ENCODE measurements at regions not wholly inside any gene's neighbourhood (a gene's known extent, or its start where the extent isn't known, plus 50 kb on each side); places are given as distances from the start of the nearest gene placed in this dataset.

DNA sequence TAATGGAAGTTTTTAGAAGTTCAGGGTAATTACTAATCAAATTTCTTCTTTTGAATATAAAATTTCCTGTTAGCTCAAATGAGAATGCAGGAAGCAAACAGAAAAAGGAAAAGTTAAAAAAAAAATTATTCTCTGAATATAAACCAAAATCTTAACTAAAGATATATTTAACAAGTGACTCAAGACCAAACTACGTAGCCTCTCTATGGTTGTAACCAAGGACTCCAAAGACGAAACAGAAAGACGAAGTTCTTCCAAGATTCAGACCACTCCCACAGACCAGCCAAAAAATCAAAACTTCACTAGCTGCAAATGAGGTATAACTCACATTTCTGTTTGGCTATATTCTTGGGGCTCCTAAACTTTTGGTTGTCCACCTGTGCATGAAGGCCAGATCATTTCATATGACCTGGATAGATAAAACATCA, 846.5 kb upstream of the ALCAM start (continued):
- no peak for TF ChIP-seq GABPA (IDR thresholded peaks at IDR 0.05; ENCODE audit: low read depth)
- TF ChIP-seq SUPT20H (IDR thresholded peaks at IDR 0.05; ENCODE audit: borderline replicate concordance, control insufficient read depth, low read depth, low read length), result no peak
- no peak for TF ChIP-seq ZSCAN29 (IDR thresholded peaks at IDR 0.05)
- no peak for TF ChIP-seq SRF (IDR thresholded peaks at IDR 0.05; ENCODE audit: low read depth in 2 of 2, low read length in 2 of 2)
- TF ChIP-seq MEF2B (IDR thresholded peaks at IDR 0.05; ENCODE audit: partially characterized antibody, poor library complexity, severe bottlenecking), result no peak
- no peak for TF ChIP-seq RCOR1 (conservative IDR thresholded peaks at IDR 0.05; ENCODE audit: low read depth, low read length)
- no peak for TF ChIP-seq ZNF384 (IDR thresholded peaks at IDR 0.05; ENCODE audit: borderline replicate concordance, low read depth, low read length)
- 0 out of 2 replicates have a peak, but pooled peaks have one; percentile 14 for TF ChIP-seq ATF7 (IDR thresholded peaks at IDR 0.05; ENCODE audit: low read depth)
- TF ChIP-seq TCF7 (IDR thresholded peaks at IDR 0.05; ENCODE audit: borderline replicate concordance), result no peak
- TF ChIP-seq, protein P1, sequence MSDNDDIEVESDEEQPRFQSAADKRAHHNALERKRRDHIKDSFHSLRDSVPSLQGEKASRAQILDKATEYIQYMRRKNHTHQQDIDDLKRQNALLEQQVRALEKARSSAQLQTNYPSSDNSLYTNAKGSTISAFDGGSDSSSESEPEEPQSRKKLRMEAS (IDR thresholded peaks at IDR 0.05; ENCODE audit: low read depth, low read length), result no peak
- no peak for TF ChIP-seq LARP7 (IDR thresholded peaks at IDR 0.05)
- TF ChIP-seq, protein P2, sequence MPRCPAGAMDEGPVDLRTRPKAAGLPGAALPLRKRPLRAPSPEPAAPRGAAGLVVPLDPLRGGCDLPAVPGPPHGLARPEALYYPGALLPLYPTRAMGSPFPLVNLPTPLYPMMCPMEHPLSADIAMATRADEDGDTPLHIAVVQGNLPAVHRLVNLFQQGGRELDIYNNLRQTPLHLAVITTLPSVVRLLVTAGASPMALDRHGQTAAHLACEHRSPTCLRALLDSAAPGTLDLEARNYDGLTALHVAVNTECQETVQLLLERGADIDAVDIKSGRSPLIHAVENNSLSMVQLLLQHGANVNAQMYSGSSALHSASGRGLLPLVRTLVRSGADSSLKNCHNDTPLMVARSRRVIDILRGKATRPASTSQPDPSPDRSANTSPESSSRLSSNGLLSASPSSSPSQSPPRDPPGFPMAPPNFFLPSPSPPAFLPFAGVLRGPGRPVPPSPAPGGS (IDR thresholded peaks at IDR 0.05; ENCODE audit: borderline replicate concordance, insufficient read depth, low read depth, low read length, poor library complexity, severe bottlenecking), result no peak
- no peak for TF ChIP-seq NFXL1 (IDR thresholded peaks at IDR 0.05; ENCODE audit: borderline replicate concordance)
- TF ChIP-seq NR2F1 (conservative IDR thresholded peaks at IDR 0.05), result no peak
- no peak for TF ChIP-seq ETV6 (conservative IDR thresholded peaks at IDR 0.05 in 1 of 2, IDR thresholded peaks at IDR 0.05 in 1 of 2; ENCODE audit: borderline replicate concordance in 1 of 2, low read depth in 1 of 2)
- TF ChIP-seq IKZF2 (IDR thresholded peaks at IDR 0.05), result peak in 1 of 2 experiments; percentile 30; a peak in 1 of 4 replicates
- no peak for TF ChIP-seq CHD2 (IDR thresholded peaks at IDR 0.05; ENCODE audit: borderline replicate concordance, low read depth, low read length)
- no peak for TF ChIP-seq CBX3 (IDR thresholded peaks at IDR 0.05; ENCODE audit: borderline replicate concordance, low read depth)
- no peak for TF ChIP-seq STAT3 (IDR thresholded peaks at IDR 0.05; ENCODE audit: low read depth, low read length)
- TF ChIP-seq, protein P3, sequence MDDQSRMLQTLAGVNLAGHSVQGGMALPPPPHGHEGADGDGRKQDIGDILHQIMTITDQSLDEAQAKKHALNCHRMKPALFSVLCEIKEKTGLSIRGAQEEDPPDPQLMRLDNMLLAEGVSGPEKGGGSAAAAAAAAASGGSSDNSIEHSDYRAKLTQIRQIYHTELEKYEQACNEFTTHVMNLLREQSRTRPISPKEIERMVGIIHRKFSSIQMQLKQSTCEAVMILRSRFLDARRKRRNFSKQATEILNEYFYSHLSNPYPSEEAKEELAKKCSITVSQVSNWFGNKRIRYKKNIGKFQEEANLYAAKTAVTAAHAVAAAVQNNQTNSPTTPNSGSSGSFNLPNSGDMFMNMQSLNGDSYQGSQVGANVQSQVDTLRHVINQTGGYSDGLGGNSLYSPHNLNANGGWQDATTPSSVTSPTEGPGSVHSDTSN (IDR thresholded peaks at IDR 0.05; ENCODE audit: insufficient replicate concordance, low read depth, low read length), result no peak
- TF ChIP-seq KLF5 (IDR thresholded peaks at IDR 0.05; ENCODE audit: partially characterized antibody), result no peak
